AG10803 (cell line): ENCODE measurements at regions not wholly inside any gene's neighbourhood (a gene's known extent, or its start where the extent isn't known, plus 50 kb on each side); places are given as distances from the start of the nearest gene placed in this dataset.

Experiments used
- DNase-seq: peaks from one replicate; pipeline ENCODE4 v3.0.0; 2010; ENCODE audit warnings: low read depth
- H3K4me3 ChIP-seq: 2 replicates; pipeline ENCODE4 v1.5.1; 2011; ENCODE audit warnings: mild to moderate bottlenecking, low read length, control low read depth
- CTCF ChIP-seq: conservative IDR thresholded peaks from 2 replicates; pipeline ENCODE4 v1.5.1; 2011; ENCODE audit warnings: mild to moderate bottlenecking, low read length, control low read depth, inconsistent platforms

GRCh38 chr20:56994006-56994405, 272.4 kb downstream of the BMP7 start:
- no peak for DNase-seq
- no peak for TF ChIP-seq CTCF
- H3K4me3 ChIP-seq: no peak overlapping the region

GRCh38 chr20:56995149-56995548, 271.3 kb downstream of the BMP7 start:
- no peak for TF ChIP-seq CTCF
- H3K4me3 ChIP-seq: no peak overlapping the region
- DNase-seq: no peak

GRCh38 chr20:56995635-56996075, 270.8 kb downstream of the BMP7 start:
- peak; percentile 37 for TF ChIP-seq CTCF
- DNase-seq: no peak
- H3K4me3 ChIP-seq: no peak overlapping the region

GRCh38 chr20:56996533-56996932, 269.9 kb downstream of the BMP7 start:
- DNase-seq: no peak
- no peak for TF ChIP-seq CTCF
- H3K4me3 ChIP-seq: no peak overlapping the region

GRCh38 chr20:56998438-56998837, 268.0 kb downstream of the BMP7 start:
- no peak for DNase-seq
- H3K4me3 ChIP-seq: no peak overlapping the region
- no peak for TF ChIP-seq CTCF

- H3K4me3 ChIP-seq: no peak overlapping the region
- no peak for DNase-seq
- TF ChIP-seq CTCF: no peak
These were observed 265.9 kb downstream of the BMP7 start for GRCh38 chr20:57000441-57000968.

- no peak overlapping the region for H3K4me3 ChIP-seq
- DNase-seq: no peak
- TF ChIP-seq CTCF: no peak
These were observed 265.2 kb downstream of the BMP7 start for GRCh38 chr20:57001126-57001767.
